ENCODE measurements at regions not wholly inside any gene's neighbourhood (a gene's known extent, or its start where the extent isn't known, plus 50 kb on each side); places are given as distances from the start of the nearest gene placed in this dataset.

DNA sequence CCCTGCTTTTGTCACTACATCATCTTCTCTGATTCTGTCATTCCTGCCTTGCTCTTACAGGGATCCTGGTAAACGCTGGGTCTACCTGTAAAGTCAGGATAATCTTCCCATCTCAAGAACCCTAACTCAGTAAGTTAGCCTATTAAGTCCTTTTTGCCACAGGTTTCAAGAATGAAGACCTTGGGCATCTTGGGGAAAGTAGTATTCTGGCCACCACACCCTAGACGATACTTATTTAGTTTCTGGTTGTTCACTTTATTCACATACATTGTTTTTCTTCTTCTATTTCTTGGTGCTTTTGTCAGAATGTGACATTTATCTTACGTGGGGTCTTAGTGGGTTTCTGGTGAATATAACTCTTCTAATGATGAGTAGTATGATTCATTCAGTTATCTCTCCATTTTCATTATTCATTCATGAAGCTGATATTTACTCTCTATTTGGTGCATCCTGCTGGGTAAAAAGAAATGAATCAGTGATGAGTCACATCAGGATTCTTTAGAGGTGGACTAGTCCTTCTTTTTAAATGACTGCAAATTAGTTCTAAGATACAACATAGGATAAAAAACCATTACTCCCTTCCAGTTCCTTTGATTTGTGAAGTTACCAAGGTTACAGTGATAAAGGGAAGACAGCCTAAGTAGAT lies 514.4 kb upstream of the B3GALT2 start:
- H3K4me3 Mint-ChIP-seq, result no peak overlapping the region
- no peaks in the 10 kb centered on the region for H3K36me3 Mint-ChIP-seq (ENCODE audit: low read depth)
- no peak for DNase-seq
- no peaks in the 10 kb centered on the region for H3K27me3 Mint-ChIP-seq (ENCODE audit: low read depth, poor library complexity)
- no peaks in the 10 kb centered on the region for H3K9me3 Mint-ChIP-seq
- H3K27ac Mint-ChIP-seq, result no peak overlapping the region
- TF ChIP-seq, protein P1, sequence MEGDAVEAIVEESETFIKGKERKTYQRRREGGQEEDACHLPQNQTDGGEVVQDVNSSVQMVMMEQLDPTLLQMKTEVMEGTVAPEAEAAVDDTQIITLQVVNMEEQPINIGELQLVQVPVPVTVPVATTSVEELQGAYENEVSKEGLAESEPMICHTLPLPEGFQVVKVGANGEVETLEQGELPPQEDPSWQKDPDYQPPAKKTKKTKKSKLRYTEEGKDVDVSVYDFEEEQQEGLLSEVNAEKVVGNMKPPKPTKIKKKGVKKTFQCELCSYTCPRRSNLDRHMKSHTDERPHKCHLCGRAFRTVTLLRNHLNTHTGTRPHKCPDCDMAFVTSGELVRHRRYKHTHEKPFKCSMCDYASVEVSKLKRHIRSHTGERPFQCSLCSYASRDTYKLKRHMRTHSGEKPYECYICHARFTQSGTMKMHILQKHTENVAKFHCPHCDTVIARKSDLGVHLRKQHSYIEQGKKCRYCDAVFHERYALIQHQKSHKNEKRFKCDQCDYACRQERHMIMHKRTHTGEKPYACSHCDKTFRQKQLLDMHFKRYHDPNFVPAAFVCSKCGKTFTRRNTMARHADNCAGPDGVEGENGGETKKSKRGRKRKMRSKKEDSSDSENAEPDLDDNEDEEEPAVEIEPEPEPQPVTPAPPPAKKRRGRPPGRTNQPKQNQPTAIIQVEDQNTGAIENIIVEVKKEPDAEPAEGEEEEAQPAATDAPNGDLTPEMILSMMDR (IDR thresholded peaks at IDR 0.05), result no peak
- H3K4me1 Mint-ChIP-seq, result no peaks in the 10 kb centered on the region

- no peak for DNase-seq
- H3K27ac Mint-ChIP-seq, result no peak overlapping the region
- no peaks in the 10 kb centered on the region for H3K27me3 Mint-ChIP-seq (ENCODE audit: low read depth, poor library complexity)
- no peaks in the 10 kb centered on the region for H3K36me3 Mint-ChIP-seq (ENCODE audit: low read depth)
- no peaks in the 10 kb centered on the region for H3K9me3 Mint-ChIP-seq
- no peaks in the 10 kb centered on the region for H3K4me1 Mint-ChIP-seq
- TF ChIP-seq, protein P1 (IDR thresholded peaks at IDR 0.05), result no peak
- H3K4me3 Mint-ChIP-seq, result no peak overlapping the region
Measured at GRCh38 chr1:193699261-193699660, 512.8 kb upstream of the B3GALT2 start.

GRCh38 chr1:193697776-193698175 lies 511.4 kb upstream of the B3GALT2 start:
- Mint-ChIP-seq H3K27me3 (ENCODE audit: low read depth, poor library complexity) (no peaks in the 10 kb centered on the region), H3K4me3 (no peak overlapping the region), H3K36me3 (ENCODE audit: low read depth) (no peaks in the 10 kb centered on the region), H3K27ac (no peak overlapping the region), H3K9me3 (no peaks in the 10 kb centered on the region), H3K4me1 (no peaks in the 10 kb centered on the region)
- TF ChIP-seq, protein P1 (IDR thresholded peaks at IDR 0.05), result no peak
- no peak for DNase-seq

GRCh38 chr1:193697115-193697762 lies 510.8 kb upstream of the B3GALT2 start:
- TF ChIP-seq, protein P1 (IDR thresholded peaks at IDR 0.05), result no peak
- Mint-ChIP-seq H3K4me1 (no peaks in the 10 kb centered on the region), H3K4me3 (no peak overlapping the region), H3K9me3 (no peaks in the 10 kb centered on the region), H3K36me3 (ENCODE audit: low read depth) (no peaks in the 10 kb centered on the region), H3K27me3 (ENCODE audit: low read depth, poor library complexity) (no peaks in the 10 kb centered on the region), H3K27ac (no peak overlapping the region)
- DNase-seq, result no peak

DNA sequence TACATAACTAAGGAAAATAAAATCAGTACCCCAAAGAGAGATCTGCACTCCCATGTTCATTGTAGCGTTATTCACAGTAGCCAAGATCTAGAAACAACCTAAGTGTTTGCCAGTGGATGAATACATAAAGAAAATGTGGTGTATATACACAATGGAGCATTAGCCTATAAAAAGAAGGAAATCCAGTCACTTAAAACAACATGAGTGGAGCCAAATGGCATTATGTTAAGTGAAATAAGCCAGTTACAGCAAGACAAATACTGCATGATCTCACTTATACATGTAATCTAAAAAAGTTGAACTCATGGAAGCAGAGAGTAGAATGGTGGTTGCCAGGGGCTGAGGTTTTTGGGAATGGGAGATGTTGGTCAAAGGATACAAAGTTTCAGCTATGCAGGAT lies 508.3 kb upstream of the B3GALT2 start:
- no peaks in the 10 kb centered on the region for H3K9me3 Mint-ChIP-seq
- no peak for DNase-seq
- TF ChIP-seq, protein P1 (IDR thresholded peaks at IDR 0.05), result no peak
- no peak overlapping the region for H3K27ac Mint-ChIP-seq
- H3K27me3 Mint-ChIP-seq (ENCODE audit: low read depth, poor library complexity), result no peaks in the 10 kb centered on the region
- H3K4me3 Mint-ChIP-seq, result no peak overlapping the region
- H3K36me3 Mint-ChIP-seq (ENCODE audit: low read depth), result no peaks in the 10 kb centered on the region
- H3K4me1 Mint-ChIP-seq, result no peaks in the 10 kb centered on the region

DNA sequence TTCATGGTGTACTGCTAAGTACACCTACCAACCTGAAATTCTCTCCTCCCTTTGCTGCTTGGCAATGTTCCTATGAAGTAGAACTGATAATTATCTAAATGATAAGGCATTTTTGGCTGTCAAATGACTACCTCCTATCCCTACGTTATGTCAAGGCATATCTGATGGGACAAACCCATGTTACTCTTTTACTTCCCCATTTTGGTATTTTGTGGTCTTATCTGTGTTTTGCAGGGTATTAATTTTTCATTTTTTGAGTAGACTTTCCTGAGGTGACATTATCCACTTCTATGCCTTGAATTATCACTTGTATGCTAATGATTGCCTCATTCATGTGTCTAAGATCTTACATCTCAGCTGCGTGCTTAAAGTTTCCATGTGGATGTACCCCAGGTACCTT lies 499.6 kb upstream of the B3GALT2 start:
- no peak for DNase-seq

More for the DNA sequence above, 499.6 kb upstream of the B3GALT2 start:
- Mint-ChIP-seq H3K4me1 (peaks cover 4% of the 10 kb centered on the region), H3K9me3 (no peaks in the 10 kb centered on the region), H3K27me3 (ENCODE audit: low read depth, poor library complexity) (no peaks in the 10 kb centered on the region), H3K36me3 (ENCODE audit: low read depth) (no peaks in the 10 kb centered on the region), H3K27ac (no peak overlapping the region), H3K4me3 (no peak overlapping the region)
- TF ChIP-seq, protein P1 (IDR thresholded peaks at IDR 0.05), result no peak
